HG02610 (cell line): ENCODE measurements at regions not wholly inside any gene's neighbourhood (a gene's known extent, or its start where the extent isn't known, plus 50 kb on each side); places are given as distances from the start of the nearest gene placed in this dataset.

Experiments
- ATAC-seq: cut with Tn5 transposase; IDR thresholded peaks from one replicate; pipeline ENCODE4 v1.9.1; 2021; ENCODE audit warnings: mild to moderate bottlenecking, moderate library complexity; ENCODE audit not compliant: unreplicated experiment

DNA sequence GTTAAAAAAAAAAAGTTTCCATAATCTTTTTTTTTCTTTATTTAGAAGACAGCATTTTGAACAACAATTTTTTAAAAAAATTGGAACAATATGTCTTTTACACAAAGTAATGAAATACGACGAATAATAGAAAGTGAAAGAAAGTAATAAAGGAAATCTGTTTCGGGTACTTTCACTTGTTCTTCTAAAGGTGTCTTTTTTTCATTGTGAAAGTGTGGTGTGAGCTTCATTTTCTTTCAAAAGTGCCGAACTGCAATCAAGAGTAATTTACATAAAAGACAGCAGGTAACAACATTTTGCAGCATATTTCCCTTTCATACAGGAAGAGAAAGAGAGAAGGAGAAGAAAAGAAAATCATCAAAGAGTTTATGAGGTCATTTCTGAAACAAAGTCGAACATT is 159.7 kb upstream of the CDH12 start:
- peak; percentile 93 for ATAC-seq

DNA sequence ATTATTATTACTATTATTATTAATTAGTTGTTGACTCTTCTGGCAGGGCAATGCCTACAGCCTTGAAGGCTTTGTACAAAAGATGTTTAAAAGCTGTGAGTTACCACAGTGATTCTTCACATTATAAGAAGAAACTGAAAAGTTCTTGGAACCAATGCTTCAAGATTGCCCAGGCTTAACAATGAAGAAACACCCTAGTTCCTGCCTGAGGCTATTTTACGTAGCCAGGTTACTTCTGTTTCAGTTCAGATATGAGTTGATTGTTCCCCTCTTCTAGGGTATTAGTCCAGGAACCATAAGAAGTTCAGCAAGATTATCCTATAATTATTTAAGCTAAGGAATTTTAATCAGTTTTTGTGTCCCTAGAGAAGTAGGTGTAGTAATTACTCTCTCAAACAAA is 154.6 kb upstream of the CDH12 start:
- ATAC-seq = no peak

DNA sequence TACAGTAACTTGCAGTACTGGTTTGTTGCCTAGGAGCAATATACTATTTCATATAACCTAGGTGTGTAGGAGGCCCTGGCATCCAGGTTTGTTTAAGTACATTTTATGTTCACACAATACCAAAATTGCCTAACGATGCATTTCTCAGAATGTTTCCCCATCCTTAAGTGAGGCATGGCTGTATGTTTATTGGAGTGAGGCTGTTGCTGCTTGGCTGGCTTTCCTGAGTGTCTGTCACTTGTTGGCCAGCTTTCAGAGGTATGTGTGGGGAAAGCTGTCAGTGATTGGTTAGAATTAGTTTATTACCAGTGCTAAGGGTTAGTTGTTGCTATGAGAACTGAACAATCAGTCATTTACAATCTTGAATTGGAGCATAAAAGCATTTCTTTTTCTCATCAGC is 154.1 kb upstream of the CDH12 start:
- ATAC-seq = no peak

DNA sequence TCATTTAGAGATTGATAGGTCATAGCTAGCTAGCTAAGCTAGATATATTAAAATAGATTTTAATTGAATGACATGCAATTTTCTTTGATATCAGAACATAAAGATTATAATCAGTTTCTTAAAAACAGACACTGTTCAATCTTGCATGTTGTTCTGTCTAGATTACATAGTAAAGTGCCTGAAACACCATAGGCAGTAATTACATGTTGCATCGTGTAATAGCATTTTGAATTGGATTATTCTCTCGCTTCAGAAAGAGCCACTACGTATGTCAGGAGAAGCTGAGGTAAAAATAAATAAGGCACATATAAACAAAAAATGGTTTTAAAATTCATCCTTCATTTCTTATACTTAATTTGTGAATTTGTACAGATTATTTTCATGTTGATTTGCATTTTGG is 148.0 kb upstream of the CDH12 start:
- ATAC-seq = no peak

DNA sequence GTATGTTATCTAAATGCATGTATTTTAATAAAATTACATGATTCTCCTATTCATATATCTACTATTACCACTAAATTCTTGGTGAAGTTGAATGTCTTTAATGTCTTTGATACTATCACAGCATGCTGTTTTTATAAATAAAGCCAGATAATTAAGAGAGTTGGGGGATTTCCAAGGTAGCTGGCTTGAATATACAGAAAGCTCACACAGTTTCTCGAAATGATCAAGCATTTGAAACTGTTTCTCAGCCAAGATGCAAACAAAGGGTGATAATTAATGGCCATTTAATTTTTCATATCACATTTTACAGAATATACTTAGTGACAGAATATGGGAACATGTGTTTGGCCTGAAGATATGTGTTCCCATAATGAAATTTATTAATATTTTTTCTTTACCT is 145.6 kb upstream of the CDH12 start:
- no peak for ATAC-seq

DNA sequence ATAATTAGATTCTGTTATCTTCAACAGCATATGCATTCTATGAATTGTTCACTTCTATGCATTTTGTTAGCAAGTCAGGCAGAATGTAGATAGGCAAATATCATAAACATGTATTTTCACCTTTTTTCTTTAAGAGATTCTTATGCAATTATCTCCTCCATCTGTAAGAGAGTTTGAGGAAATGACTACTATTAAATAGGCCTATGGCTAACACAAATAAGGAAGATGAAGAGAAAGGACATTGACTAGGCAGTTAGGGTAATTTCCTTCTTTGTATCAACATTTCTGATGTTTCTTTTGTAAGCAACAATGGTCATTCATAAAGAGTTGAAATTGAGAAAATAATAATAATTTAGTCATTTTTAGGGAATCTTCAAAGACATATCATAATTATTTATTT is 145.2 kb upstream of the CDH12 start:
- ATAC-seq = no peak

DNA sequence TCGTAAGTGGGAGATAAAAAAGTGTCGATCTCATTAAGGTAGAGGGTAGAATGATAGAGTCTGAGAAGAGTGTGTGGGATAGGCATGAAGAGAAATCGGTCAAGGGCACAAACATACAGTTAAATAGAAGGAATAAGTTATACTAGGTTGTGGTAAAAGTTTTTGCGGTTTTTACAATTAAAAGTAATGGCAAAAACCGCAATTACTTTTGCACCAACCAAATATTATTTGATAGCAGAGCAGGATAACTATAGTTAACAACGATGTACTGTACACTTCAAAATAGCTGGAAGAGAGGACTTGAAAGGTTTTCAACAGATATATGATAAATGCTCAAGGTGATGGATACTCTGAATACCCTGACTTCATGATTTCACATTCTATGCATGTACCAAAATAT is 135.8 kb upstream of the CDH12 start:
- ATAC-seq = no peak

DNA sequence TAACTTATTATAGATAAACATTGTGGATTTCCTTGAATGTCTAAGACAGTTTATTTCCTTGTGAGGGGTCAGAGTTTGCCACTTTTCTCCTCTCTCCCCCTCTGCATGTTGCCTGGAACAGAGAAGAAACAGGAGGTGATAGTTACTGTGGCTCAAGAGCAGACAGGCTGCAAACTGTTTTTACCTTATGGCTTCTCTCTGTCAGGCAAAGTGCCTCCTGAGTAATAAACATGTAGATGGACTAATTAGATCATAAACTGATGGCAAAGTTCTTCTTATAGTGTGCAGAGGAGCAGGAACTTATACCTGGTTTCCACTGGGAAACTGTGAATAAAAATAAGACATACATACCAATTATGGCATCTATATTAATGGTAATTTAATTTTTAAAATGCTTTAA is 133.1 kb upstream of the CDH12 start:
- ATAC-seq = no peak

DNA sequence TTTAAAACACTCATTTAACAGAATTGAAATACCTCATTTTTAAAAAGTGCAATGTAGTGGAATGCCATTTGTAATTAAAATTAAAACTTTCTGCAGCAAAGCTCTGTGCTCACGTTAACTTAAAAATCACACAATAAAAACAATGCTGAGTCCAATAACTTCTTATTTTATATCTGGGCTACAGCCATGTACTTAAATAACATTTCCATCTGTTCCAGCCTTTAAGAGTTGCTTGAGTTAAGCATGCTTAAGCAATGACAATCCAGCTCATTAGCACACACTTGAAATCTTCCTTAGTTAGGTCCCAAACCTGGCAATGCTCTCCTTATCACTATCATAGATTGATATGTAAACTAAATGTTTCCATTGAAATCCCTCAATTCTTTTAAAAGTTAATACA is 132.3 kb upstream of the CDH12 start:
- no peak for ATAC-seq

DNA sequence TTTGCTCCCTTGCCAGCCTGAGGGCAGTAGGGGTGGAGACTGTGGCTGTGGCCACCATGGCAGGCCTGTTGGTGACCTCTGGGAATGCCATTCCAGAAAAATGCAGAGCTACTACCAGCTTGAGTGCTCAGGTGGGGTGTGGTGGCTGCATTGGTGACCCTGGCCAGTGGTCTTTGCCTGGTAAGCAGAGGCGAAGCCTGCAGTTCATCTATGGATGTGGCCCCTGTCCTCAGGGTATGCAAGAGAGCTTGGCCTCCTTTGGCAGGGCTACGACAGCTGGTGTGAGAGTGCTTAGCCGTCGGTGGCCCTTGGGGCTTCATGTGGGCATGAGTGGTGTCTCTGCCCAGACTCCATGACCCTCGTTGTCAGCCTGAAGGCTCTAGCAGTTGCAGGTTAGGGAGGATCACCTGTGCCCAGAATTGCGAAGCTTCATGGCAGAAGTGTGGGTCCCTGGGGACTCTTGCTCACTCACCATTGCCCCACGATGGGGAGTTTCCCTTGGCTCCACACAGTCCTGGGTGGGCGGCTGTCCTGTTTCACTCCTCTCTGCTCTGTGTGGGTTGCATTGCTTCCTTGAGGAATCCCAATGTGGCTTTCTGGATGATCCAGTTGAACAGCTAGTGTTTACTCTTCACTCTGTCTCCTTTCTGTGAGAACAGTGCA is 117.9 kb upstream of the CDH12 start:
- ATAC-seq = no peak

DNA sequence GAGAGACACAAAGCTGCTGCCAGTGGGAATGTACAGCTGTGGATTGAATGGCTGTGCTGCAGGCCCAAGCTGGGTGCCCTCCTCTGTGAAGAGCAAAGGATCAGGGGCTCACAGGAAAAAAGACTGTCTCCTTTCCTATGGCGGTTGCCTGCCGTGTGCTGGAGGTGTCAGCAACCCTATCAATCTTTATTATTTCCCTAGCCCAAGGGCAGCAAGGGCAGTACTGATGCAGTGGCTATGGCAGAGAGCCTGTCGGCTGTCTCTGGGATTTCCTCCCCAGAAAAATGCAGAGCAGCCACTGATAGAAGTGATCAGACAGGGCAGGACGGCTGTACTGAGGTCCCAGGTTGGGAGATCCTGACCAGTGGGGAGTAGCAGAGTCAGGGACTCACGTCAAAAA is 117.3 kb upstream of the CDH12 start:
- ATAC-seq = no peak

DNA sequence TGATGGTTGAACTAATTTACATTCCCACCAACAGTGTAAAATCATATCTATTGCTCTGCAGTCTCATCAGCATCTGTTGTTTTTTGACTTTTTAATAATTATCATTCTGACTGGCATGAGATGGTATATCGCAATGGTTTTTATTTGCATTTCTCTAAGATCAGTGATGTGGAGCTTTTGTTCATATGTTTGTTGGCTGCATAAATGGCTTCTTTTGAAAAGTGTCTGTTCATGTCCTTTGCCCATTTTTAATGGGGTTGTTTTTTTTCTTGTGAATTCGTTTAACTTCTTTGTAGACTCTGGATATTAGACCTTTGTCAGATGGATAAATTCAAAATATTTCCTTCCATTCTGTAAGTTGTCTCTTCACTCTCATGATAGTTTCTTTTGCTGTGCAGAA is 115.2 kb upstream of the CDH12 start:
- no peak for ATAC-seq

DNA sequence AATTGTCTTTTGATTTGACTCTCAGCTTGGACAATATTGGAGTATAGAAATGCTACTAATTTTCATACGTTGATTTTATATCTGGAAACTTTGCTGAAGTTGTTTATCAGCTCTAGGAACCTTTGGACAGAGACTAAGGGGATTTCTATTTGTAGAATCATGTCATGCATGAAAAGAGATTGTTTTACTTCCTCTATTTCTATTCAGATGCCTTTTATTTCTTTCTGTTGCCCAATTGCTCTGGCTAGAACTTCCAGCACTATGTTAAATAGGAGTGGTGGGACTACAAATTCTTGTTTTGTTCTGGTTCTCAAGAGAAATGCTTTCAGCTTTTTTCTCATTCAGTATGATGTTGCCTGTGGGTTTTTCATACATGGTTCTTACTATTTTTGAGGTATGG is 112.8 kb upstream of the CDH12 start:
- ATAC-seq = peak; percentile 58

DNA sequence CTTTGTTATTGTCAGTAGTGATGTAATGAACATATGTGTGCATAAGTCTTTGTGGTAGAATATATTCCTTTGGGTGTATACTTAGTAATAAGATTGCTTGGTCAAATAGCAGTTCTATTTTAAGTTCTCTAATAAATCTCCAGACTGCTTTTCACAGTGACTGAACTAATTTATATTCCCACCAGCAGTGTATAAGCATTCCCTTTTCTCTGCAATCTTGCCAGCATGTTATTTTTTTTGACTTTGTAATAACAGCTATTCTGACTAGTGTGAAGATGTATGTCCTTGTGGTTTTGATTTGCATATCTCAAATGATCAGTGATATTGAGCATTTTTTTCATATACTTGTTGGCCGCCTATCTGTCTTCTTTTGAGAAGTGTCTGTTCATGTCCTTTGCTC is 111.5 kb upstream of the CDH12 start:
- no peak for ATAC-seq

DNA sequence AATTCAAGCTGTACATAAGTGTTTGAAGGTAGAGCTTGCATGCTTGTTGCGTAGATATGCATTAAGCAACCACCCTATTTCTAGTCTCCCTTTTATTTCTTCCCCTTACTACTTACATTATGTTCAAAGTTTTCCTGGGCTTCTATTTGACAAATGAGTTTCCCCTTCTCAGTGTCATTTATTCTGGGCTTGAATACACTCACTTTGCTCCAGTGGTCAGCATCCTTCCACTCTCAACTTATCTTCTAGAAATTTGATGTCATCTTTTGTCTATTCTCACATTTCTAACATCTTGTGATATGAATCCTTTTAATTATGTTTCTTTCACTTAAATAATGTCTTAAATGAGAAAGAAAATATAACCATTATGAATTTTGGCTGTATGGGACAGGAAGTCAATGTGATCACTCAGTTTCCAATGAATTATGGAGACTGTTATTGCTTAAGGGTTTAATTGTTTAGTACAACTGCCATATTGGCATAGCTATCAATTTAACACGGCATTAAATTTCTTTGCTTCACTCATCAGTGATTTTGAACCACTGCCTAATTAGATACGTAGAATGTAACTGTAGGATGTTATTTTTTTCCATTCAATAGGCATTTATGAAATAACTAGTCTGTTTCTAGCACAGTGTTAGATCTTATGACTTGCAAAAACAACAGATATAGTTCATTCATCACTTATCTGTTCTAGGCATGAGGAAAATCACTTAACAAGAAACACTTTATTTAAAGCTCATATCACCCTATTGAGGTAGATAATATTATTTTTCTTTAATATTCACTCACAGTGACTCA is 105.5 kb upstream of the CDH12 start:
- ATAC-seq = no peak

DNA sequence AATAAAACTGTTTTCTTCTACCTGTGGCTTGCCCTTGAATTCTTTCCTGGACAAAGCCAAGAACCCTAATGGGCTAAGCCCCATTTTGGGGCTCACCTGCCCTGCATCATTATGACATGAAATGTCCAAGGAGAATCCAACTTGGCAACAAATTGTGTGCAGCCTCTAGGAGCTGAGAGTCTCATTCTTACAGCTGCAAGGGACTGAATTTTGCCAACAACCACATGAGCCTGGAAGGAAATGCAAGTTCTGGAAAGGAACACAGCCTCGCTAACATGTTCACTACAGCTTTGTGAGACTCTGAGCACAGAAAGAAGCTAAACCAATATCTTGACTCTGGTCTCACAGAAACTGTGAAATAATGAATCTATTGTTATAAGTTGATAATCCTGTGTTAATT is 94.8 kb upstream of the CDH12 start:
- ATAC-seq = no peak

DNA sequence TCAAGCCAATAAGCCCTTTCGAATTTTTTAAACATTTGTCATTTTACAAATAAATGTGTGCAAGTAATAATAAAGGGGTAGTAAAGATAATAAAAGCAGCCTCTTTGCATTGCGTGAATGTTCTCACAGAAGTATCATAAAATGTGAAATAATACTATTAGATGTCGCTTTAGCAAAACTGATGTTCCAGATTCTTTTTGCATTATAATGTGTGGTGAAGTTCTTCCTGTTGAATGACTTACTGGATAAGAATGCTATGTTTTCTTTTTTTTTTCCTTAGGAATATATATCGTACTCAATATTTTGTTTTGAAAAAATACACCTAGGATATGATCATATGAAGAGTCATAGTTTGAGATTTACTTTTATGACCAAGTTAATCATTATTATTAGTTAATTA is 85.2 kb upstream of the CDH12 start:
- no peak for ATAC-seq

DNA sequence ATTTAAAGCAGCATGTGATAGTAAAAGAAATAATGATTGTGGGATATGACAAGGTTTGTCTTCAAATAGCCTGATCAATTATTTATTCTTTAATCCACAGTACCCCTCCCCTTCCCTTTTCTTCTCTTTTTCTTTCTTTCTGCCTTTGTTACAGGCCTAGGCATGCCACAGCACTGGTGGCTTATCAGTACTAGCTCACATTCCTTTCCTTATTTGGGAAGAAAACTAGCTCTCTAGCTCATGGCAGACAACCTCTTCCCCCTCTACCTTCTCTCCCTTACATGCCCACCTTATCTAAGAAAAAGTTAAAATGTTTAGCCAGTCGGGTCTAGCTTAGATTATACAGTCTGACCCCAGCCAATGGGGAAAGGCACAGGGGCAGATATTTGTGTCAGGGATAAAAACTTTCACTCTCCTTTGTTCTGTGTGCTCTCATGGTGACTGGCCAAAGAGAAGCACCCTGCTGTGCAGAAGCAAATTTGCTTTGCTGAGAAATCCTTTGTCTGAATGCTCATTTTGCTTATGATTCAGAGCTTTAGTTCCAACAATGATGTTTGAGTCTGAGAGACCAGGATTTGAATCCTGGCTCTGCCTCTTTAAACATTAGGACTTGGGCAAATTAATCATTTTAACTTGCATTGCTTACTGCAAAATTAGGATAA is 75.8 kb upstream of the CDH12 start:
- no peak for ATAC-seq

DNA sequence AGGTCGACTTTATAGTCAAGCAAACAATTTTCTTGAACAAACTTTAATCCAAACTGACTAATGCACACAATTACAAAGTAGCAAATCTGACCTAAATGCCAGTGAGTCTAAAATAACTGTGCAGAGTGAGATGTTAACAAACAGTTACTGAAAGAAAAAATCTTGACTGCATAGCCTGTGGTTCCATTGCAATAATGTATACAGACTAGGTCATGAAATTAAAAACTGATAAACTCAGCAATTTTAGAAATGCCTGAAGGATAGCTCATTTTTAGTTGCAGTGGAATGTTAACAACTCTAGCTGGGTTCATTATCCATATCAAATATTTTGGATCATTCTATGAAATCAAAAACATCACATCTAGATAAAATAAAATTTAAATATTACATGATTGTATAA is 73.4 kb upstream of the CDH12 start:
- ATAC-seq = no peak

DNA sequence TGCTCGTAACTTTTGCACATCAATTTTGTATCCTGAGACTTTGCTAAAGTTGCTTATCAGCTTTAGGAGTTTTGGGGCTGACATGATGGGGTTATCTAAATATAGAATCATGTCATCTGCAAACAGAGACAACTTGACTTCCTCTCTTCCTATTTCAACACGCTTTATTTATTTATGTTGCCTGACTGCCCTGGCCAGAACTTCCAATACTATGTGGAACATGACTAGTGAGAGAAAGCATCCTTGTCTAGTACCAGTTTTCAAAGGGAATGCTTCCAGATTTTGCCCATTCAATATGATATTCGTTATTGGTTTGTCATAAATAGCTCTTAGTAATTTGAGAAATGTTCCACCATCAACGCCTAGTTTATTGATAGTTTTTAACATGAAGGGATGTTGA is 65.4 kb upstream of the CDH12 start:
- no peak for ATAC-seq

DNA sequence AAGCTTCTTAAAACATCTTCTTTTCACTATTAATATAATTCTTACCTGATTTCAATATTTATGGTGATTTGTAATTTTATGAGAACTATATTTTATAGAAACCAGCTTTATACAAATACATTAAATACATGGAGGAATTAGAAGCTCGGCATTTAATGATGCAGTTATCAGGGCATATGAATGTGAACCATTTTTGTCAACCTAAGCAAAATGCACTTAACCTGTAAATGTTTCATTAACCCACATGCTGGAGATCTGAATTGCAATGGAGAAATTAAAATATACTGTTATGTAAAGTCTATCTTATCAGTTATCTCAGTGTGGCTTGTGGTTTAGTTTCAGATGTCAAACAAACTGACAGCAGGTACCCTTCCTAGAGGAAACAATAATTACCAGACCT is 63.2 kb upstream of the CDH12 start:
- no peak for ATAC-seq

DNA sequence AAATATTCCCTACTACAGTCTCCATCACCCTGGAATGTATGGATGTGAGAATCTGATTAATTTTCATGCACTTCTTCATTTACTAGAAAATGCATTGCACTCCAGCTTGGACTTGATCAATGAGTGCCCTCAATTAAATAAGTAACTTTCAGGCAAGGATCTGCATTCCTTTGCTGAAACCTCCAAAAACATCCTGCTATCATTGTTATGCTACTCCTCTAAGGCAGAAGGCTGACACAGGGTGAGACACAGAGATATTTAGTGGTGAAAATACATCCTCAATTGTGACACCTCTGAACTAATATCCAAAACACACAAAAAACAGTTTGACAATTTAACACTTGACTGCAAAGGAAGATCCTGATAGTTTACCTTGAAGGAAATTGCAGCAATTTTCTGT is 57.9 kb upstream of the CDH12 start:
- no peak for ATAC-seq
